A673 (cell line): ENCODE measurements at regions not wholly inside any gene's neighbourhood (a gene's known extent, or its start where the extent isn't known, plus 50 kb on each side); places are given as distances from the start of the nearest gene placed in this dataset.

Experiments used
- BruUV-seq: library from RNA; stranded (reverse); fragments of 400-500 nt; replicated peaks from 2 replicates; lab custom pipeline; 2021; lab: Mats Ljungman, UMichigan
- CTCF ChIA-PET: fragments of 300-600 bp; sonication (Branson Sonifier 250); formaldehyde crosslinking; loops from one replicate; lab custom pipeline; 2022; ENCODE audit warnings: antibody characterized with exemption; lab: Charles Lee
- POLR2A ChIA-PET: fragments of 300-600 bp; sonication (Branson Sonifier 250); formaldehyde crosslinking; loops from one replicate; lab custom pipeline; 2022; ENCODE audit warnings: antibody characterized with exemption; ENCODE audit not compliant: low non-redundant PET; lab: Charles Lee
- DNase-seq: peaks from one replicate; pipeline ENCODE4 v3.0.0-alpha.2; 2015; ENCODE audit warnings: low spot score
- H3K27ac ChIP-seq: fragments of 200-600 bp; sonication (generic); 2 replicates; pipeline ENCODE4 v1.5.1; 2016; ENCODE audit warnings: mixed run types, low read depth, mild to moderate bottlenecking, mixed read lengths, antibody characterized with exemption, low read length; ENCODE audit not compliant: poor library complexity, severe bottlenecking
- H3K27me3 ChIP-seq: fragments of 200-600 bp; sonication (generic); replicated peaks from 2 replicates; pipeline ENCODE4 v1.6.1; 2017; ENCODE audit warnings: mixed run types, low read depth, mild to moderate bottlenecking, mixed read lengths, antibody characterized with exemption, low read length; ENCODE audit not compliant: insufficient read depth, poor library complexity
- H3K36me3 ChIP-seq: fragments of 200-600 bp; sonication (generic); 2 replicates; pipeline ENCODE4 v1.6.1; 2016; ENCODE audit warnings: mixed run types, mild to moderate bottlenecking, mixed read lengths, antibody characterized with exemption, low read length; ENCODE audit not compliant: insufficient read depth, poor library complexity, severe bottlenecking
- H3K4me1 ChIP-seq: fragments of 200-600 bp; sonication (generic); 2 replicates; pipeline ENCODE4 v1.6.1; 2017; ENCODE audit warnings: mixed run types, mild to moderate bottlenecking, mixed read lengths, antibody characterized with exemption, low read length; ENCODE audit not compliant: insufficient read depth, poor library complexity, severe bottlenecking
- H3K4me3 ChIP-seq: fragments of 200-600 bp; sonication (generic); 2 replicates; pipeline ENCODE4 v1.5.1; 2016; ENCODE audit warnings: low read depth, mixed run types, mild to moderate bottlenecking, mixed read lengths, low read length; ENCODE audit not compliant: poor library complexity, severe bottlenecking
- H3K9me3 ChIP-seq: fragments of 200-600 bp; sonication (generic); 2 replicates; pipeline ENCODE4 v1.6.1; 2016; ENCODE audit warnings: mixed run types, low read depth, mild to moderate bottlenecking, mixed read lengths, antibody characterized with exemption, low read length; ENCODE audit not compliant: poor library complexity, severe bottlenecking
- EZH2 ChIP-seq: fragments of 200-600 bp; sonication (generic); IDR thresholded peaks from 2 replicates; pipeline ENCODE4 v1.6.1; 2017; ENCODE audit warnings: borderline replicate concordance, low read depth, mild to moderate bottlenecking, mixed read lengths, antibody characterized with exemption, low read length; ENCODE audit not compliant: poor library complexity, severe bottlenecking
- intact Hi-C: fragments of 100-400 bp; cut with micrococcal nuclease; formaldehyde crosslinking; loops from one replicate; pipeline ENCODE4 v1.10.0; 2022; ENCODE audit not compliant: unreplicated experiment
- TF ChIP-seq, protein P1 (sequence below): fragments of 300-800, 200-600 bp; sonication (generic); conservative IDR thresholded peaks from 2 replicates; pipeline ENCODE4 v1.5.1; 2017; ENCODE audit warnings: low read depth, mild to moderate bottlenecking, antibody characterized with exemption, low read length, moderate library complexity, mixed read lengths

- Histone ChIP-seq H3K4me1 (no peaks in the 10 kb centered on the region), H3K36me3 (no peaks in the 10 kb centered on the region), H3K4me3 (no peak overlapping the region), H3K9me3 (peaks cover 28% of the 10 kb centered on the region), H3K27me3 (no peaks in the 10 kb centered on the region), H3K27ac (no peak overlapping the region)
- CTCF ChIA-PET: no interaction called here
- intact Hi-C loops: no loop called here
- POLR2A ChIA-PET: no interaction called here
- no peak for DNase-seq
- TF ChIP-seq, protein P1, sequence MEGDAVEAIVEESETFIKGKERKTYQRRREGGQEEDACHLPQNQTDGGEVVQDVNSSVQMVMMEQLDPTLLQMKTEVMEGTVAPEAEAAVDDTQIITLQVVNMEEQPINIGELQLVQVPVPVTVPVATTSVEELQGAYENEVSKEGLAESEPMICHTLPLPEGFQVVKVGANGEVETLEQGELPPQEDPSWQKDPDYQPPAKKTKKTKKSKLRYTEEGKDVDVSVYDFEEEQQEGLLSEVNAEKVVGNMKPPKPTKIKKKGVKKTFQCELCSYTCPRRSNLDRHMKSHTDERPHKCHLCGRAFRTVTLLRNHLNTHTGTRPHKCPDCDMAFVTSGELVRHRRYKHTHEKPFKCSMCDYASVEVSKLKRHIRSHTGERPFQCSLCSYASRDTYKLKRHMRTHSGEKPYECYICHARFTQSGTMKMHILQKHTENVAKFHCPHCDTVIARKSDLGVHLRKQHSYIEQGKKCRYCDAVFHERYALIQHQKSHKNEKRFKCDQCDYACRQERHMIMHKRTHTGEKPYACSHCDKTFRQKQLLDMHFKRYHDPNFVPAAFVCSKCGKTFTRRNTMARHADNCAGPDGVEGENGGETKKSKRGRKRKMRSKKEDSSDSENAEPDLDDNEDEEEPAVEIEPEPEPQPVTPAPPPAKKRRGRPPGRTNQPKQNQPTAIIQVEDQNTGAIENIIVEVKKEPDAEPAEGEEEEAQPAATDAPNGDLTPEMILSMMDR: no peak
- TF ChIP-seq EZH2: no peak
- no TSS peak for BruUV-seq
Observed at GRCh38 chr11:42077794-42078193, 618.3 kb upstream of the LRRC4C start.

GRCh38 chr11:42085736-42086135 is 626.3 kb upstream of the LRRC4C start:
- no peak for DNase-seq
- intact Hi-C loops: no loop called here
- Histone ChIP-seq H3K27ac (no peak overlapping the region), H3K4me3 (no peak overlapping the region), H3K36me3 (no peaks in the 10 kb centered on the region), H3K4me1 (no peaks in the 10 kb centered on the region), H3K9me3 (peaks cover 31% of the 10 kb centered on the region), H3K27me3 (no peaks in the 10 kb centered on the region)
- ChIA-PET CTCF (no interaction called here), POLR2A (no interaction called here)
- no peak for TF ChIP-seq EZH2
- TF ChIP-seq, protein P1: no peak
- no TSS peak for BruUV-seq

- no peak overlapping the region for H3K4me3 ChIP-seq
- no peak for DNase-seq
- H3K9me3 ChIP-seq: peaks cover 45% of the 10 kb centered on the region
- no peaks in the 10 kb centered on the region for H3K27me3 ChIP-seq
- intact Hi-C loops: no loop called here
- H3K27ac ChIP-seq: no peak overlapping the region
- no peaks in the 10 kb centered on the region for H3K36me3 ChIP-seq
- ChIA-PET POLR2A (no interaction called here), CTCF (no interaction called here)
- H3K4me1 ChIP-seq: no peaks in the 10 kb centered on the region
- TF ChIP-seq, protein P1: no peak
- no peak for TF ChIP-seq EZH2
- BruUV-seq: no TSS peak
Observed at GRCh38 chr11:42093541-42093940, 634.1 kb upstream of the LRRC4C start.
